ENCODE measurements at regions not wholly inside any gene's neighbourhood (a gene's known extent, or its start where the extent isn't known, plus 50 kb on each side); places are given as distances from the start of the nearest gene placed in this dataset.

- H3K4me1 ChIP-seq (ENCODE audit: control insufficient read depth in 5 of 5, insufficient read depth in 5 of 5, low read length in 5 of 5), result no peaks in the 10 kb centered on the region
- no peak for ATAC-seq (ENCODE audit: insufficient read depth, low FRiP score)
- H3K4me3 ChIP-seq, result no peak overlapping the region
- H3K27me3 ChIP-seq (ENCODE audit: control insufficient read depth in 3 of 3, insufficient read depth in 3 of 3, low read length in 2 of 3), result no peaks in the 10 kb centered on the region
- no peaks in the 10 kb centered on the region for H3K36me3 ChIP-seq (ENCODE audit: control insufficient read depth in 4 of 4, insufficient read depth in 4 of 4, low read length in 4 of 4)
- WGBS, 2 donors, result 28 to 35% methylated on average over 3 of the region's 3 CpGs
- H3K27ac ChIP-seq (ENCODE audit: low read depth in 1 of 2, low read length in 1 of 2), result no peak overlapping the region
- TF ChIP-seq CTCF (IDR thresholded peaks at IDR 0.05; ENCODE audit: control extremely low read depth, extremely low read depth), result no peak
- no peak overlapping the region for H3K9ac ChIP-seq (ENCODE audit: insufficient read depth in 1 of 2, low read length in 2 of 2)
- peak; percentile 36 to 76 (median 56) for DNase-seq
- H3K9me3 ChIP-seq (ENCODE audit: control insufficient read depth in 4 of 4, insufficient read depth in 3 of 4, low read length in 3 of 4), result peaks cover 0 to 2% (median 0%) of the 10 kb centered on the region in 4 donors
Measured at GRCh38 chr2:104332731-104333130, 521.2 kb upstream of the POU3F3 start.

- 21 to 29% methylated on average over 2 of the region's 2 CpGs for WGBS, 2 donors
- Histone ChIP-seq H3K4me3 (no peak overlapping the region), H3K9ac (ENCODE audit: insufficient read depth in 1 of 2, low read length in 2 of 2) (no peak overlapping the region), H3K9me3 (ENCODE audit: control insufficient read depth in 4 of 4, insufficient read depth in 3 of 4, low read length in 3 of 4) (peaks cover 0 to 2% (median 0%) of the 10 kb centered on the region in 4 donors), H3K36me3 (ENCODE audit: control insufficient read depth in 4 of 4, insufficient read depth in 4 of 4, low read length in 4 of 4) (no peaks in the 10 kb centered on the region), H3K4me1 (ENCODE audit: control insufficient read depth in 5 of 5, insufficient read depth in 5 of 5, low read length in 5 of 5) (peaks cover 0 to 2% (median 0%) of the 10 kb centered on the region in 5 donors), H3K27me3 (ENCODE audit: control insufficient read depth in 3 of 3, insufficient read depth in 3 of 3, low read length in 2 of 3) (no peaks in the 10 kb centered on the region), H3K27ac (ENCODE audit: low read depth in 1 of 2, low read length in 1 of 2) (no peak overlapping the region)
- DNase-seq (no peak), ATAC-seq (ENCODE audit: insufficient read depth, low FRiP score) (no peak)
- TF ChIP-seq CTCF (IDR thresholded peaks at IDR 0.05; ENCODE audit: control extremely low read depth, extremely low read depth), result no peak
Measured at GRCh38 chr2:104337869-104338268, 516.0 kb upstream of the POU3F3 start.

GRCh38 chr2:104340162-104340561, 513.8 kb upstream of the POU3F3 start:
- ATAC-seq (ENCODE audit: insufficient read depth, low FRiP score) (peak; percentile 59), DNase-seq (peak in 2 of 3 donors; percentile 7 to 54)
- Histone ChIP-seq H3K9me3 (ENCODE audit: control insufficient read depth in 4 of 4, insufficient read depth in 3 of 4, low read length in 3 of 4) (no peaks in the 10 kb centered on the region), H3K4me3 (no peak overlapping the region), H3K27me3 (ENCODE audit: control insufficient read depth in 3 of 3, insufficient read depth in 3 of 3, low read length in 2 of 3) (no peaks in the 10 kb centered on the region), H3K36me3 (ENCODE audit: control insufficient read depth in 4 of 4, insufficient read depth in 4 of 4, low read length in 4 of 4) (no peaks in the 10 kb centered on the region), H3K4me1 (ENCODE audit: control insufficient read depth in 5 of 5, insufficient read depth in 5 of 5, low read length in 5 of 5) (peaks cover 0 to 2% (median 0%) of the 10 kb centered on the region in 5 donors), H3K27ac (ENCODE audit: low read depth in 1 of 2, low read length in 1 of 2) (peak overlapping the region in 1 of 2 donors; percentile 67), H3K9ac (ENCODE audit: insufficient read depth in 1 of 2, low read length in 2 of 2) (no peak overlapping the region)
- 62 to 79% methylated on average over 4 of the region's 4 CpGs for WGBS, 2 donors
- TF ChIP-seq CTCF (IDR thresholded peaks at IDR 0.05; ENCODE audit: control extremely low read depth, extremely low read depth), result no peak
